ENCODE measurements at regions not wholly inside any gene's neighbourhood (a gene's known extent, or its start where the extent isn't known, plus 50 kb on each side); places are given as distances from the start of the nearest gene placed in this dataset.

- TF ChIP-seq CTCF (IDR thresholded peaks at IDR 0.05) = no peak
- no peak for TF ChIP-seq AFF4 (CRISPR knock-in tag; IDR thresholded peaks at IDR 0.05; ENCODE audit: borderline replicate concordance)
- TF ChIP-seq ZNF512 (CRISPR knock-in tag; IDR thresholded peaks at IDR 0.05; ENCODE audit: borderline replicate concordance) = no peak
- TF ChIP-seq STAT6 (CRISPR knock-in tag; conservative IDR thresholded peaks at IDR 0.05; ENCODE audit: low read depth) = no peak
- TF ChIP-seq ZNF425 (CRISPR knock-in tag; conservative IDR thresholded peaks at IDR 0.05) = no peak
- TF ChIP-seq NR1H2 (CRISPR knock-in tag; IDR thresholded peaks at IDR 0.05) = no peak
- TF ChIP-seq SP1 (CRISPR knock-in tag; conservative IDR thresholded peaks at IDR 0.05) = no peak
- TF ChIP-seq USF1 (CRISPR knock-in tag; IDR thresholded peaks at IDR 0.05) = no peak
- no peak for TF ChIP-seq ZBTB43 (CRISPR knock-in tag; IDR thresholded peaks at IDR 0.05)
- TF ChIP-seq ZSCAN18 (CRISPR knock-in tag; IDR thresholded peaks at IDR 0.05) = no peak
- TF ChIP-seq PRDM15 (CRISPR knock-in tag; IDR thresholded peaks at IDR 0.05) = no peak
- TF ChIP-seq TEAD4 (CRISPR knock-in tag; IDR thresholded peaks at IDR 0.05) = no peak
Measured at GRCh38 chr3:70635301-70635700, 322.9 kb upstream of the MDFIC2 start.

Measured in WTC11 (cell line).